ENCODE measurements at regions not wholly inside any gene's neighbourhood (a gene's known extent, or its start where the extent isn't known, plus 50 kb on each side); places are given as distances from the start of the nearest gene placed in this dataset.
A peak's percentile ranks its signal among the peaks of the same experiment; 100 is the strongest.
"Not testable (repeated sequence)": the region's sequence is repeated elsewhere in the genome, so short reads cannot be mapped to it uniquely, and the experiment has no call there.

DNA sequence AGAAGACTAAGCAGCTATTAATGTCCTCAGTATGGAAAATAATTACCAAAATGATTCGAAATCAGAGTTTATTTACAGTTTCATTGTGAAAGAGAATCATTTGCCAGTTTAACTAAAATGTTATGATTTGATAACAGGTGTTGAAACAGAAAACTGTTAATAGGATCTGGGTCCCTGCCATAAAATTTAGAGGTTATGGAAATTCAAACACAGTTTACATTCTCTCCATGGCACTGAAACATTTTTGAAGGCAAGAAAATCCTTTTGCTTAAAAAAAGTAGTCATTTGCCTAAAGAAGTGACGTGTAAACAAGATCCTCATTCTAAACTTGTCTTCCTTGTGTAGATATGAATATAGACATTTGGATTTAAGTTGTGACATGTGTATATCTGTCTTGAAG lies 743.8 kb downstream of the SLC4A3 start:
- no peaks in the 10 kb centered on the region for H3K4me1 ChIP-seq
- TF ChIP-seq Cebpa-rat (IDR thresholded peaks at IDR 0.05), result no peak
- no peak overlapping the region for H3K4me2 ChIP-seq
- H3K27ac ChIP-seq, result no peak overlapping the region
- no peaks in the 10 kb centered on the region for H3K27me3 ChIP-seq
- peaks cover 0 to 7% (median 0%) of the 10 kb centered on the region in 11 experiments; a peak in 2 of 22 replicates for H3K9me3 ChIP-seq (replicated peaks in 1 of 11)
- H4K20me1 ChIP-seq, result no peaks in the 10 kb centered on the region
- H3K4me3 ChIP-seq, result no peak overlapping the region
- H3K9ac ChIP-seq, result no peak overlapping the region
- no peaks in the 10 kb centered on the region for H3K36me3 ChIP-seq

DNA sequence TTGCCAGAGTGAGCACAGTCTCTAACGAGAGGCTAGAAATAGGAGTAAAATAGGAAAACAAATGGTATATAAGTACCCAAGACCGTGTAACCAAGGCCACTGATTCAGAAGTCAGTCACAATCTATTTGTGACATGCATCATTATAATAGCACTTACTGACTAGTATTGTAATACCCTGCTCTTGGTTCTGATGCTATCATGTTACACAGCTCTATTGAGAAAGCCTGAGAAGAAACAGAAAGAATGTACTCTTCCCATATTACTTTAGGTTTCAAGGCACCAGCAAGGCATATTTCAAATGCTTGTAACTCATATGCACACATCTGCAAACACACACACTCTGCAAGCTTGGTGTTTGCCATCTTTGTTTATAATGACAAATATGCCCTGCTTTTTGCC lies 746.4 kb downstream of the SLC4A3 start:
- no peaks in the 10 kb centered on the region for H3K36me3 ChIP-seq
- H3K9ac ChIP-seq, result no peak overlapping the region
- TF ChIP-seq Cebpa-rat (IDR thresholded peaks at IDR 0.05), result no peak
- H3K27ac ChIP-seq, result no peak overlapping the region
- no peak overlapping the region for H3K4me2 ChIP-seq
- H3K9me3 ChIP-seq (replicated peaks in 1 of 11), result no peaks in the 10 kb centered on the region
- H3K4me1 ChIP-seq, result no peaks in the 10 kb centered on the region
- no peak overlapping the region for H3K4me3 ChIP-seq
- H4K20me1 ChIP-seq, result no peaks in the 10 kb centered on the region
- no peaks in the 10 kb centered on the region for H3K27me3 ChIP-seq

DNA sequence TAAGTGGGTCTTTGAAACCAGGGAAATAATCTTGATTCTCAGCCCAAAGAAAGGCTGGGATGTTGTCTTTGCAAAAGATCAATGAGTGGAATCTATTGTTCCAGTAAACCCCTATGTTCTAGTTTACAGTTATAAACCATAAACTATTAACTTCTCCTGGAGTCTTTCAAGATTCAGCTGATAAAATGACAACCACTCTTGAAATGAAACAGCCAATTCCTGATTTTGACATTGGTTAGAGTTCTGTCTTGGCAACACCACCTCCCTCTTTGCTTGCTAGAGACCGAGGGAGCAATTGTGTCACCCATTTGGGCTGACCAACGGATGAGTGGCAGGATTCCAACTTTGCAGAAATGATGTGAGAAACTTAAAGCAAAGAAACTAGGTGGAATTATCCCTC lies 746.9 kb downstream of the SLC4A3 start:
- H3K27ac ChIP-seq, result no peak overlapping the region

DNA sequence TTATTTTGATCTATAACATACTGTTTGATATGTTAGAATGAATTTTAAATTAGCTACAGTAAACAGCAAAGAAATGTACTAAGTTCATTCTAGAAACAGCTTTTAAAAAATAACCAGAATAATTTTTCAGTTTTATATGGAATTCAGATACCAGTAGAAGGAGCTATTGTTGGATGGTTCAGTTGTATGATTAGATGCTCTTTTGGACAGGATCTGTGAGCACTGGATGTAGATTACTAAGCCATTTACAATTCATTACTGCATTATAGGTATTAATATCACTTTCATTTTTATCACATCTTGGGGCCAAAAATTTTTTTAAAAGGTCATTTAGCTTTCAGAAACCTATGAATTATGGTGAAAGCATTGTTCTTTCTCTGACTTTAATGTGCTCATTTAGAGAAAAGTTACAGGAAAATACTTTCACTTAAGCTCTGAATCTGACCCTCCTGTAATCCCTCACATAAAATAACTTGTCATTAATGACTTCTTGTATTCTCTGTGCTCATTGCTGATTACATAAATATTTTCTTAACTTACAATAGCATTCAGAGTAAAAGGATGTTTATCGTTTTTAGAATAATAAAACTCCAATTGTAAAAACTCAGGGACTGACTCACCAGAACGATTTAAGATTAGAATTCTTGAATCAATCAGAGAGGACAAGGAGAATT lies 750.2 kb downstream of the SLC4A3 start:
- Histone ChIP-seq H3K27ac (no peak overlapping the region), H3K27me3 (no peaks in the 10 kb centered on the region), H3K4me1 (no peaks in the 10 kb centered on the region), H3K4me3 (no peak overlapping the region), H3K4me2 (no peak overlapping the region), H3K9me3 (replicated peaks in 1 of 11) (peaks cover 0 to 25% (median 11%) of the 10 kb centered on the region in 11 experiments; a peak in 9 of 22 replicates), H3K9ac (no peak overlapping the region), H4K20me1 (no peaks in the 10 kb centered on the region), H3K36me3 (no peaks in the 10 kb centered on the region)
- TF ChIP-seq Cebpa-rat (IDR thresholded peaks at IDR 0.05), result no peak

More for the DNA sequence above, 746.9 kb downstream of the SLC4A3 start:
- Histone ChIP-seq H3K4me3 (no peak overlapping the region), H4K20me1 (no peaks in the 10 kb centered on the region), H3K9me3 (replicated peaks in 1 of 11) (peaks cover 0 to 3% (median 0%) of the 10 kb centered on the region in 11 experiments; a peak in 2 of 22 replicates), H3K4me2 (no peak overlapping the region), H3K9ac (no peak overlapping the region), H3K36me3 (no peaks in the 10 kb centered on the region), H3K27me3 (no peaks in the 10 kb centered on the region), H3K4me1 (no peaks in the 10 kb centered on the region)
- no peak for TF ChIP-seq Cebpa-rat (IDR thresholded peaks at IDR 0.05)

DNA sequence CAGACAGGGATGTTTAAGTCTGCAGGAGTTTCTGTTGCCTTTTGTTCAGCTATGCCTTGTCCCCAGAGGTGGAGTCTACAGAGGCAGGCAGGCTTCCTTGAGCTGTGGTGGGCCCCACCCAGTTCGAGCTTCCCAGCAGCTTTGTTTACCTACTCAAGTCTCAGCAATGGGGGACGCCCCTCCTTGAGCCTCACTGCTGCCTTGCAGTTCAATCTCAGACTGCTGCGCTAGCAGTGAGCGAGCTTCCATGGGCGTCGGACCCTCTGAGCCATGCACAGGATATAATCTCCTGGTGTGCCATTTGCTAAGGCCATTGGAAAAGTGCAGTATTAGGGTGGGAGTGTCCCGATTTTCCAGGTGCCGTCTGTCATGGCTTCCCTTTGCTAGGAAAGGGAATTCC lies 760.3 kb downstream of the SLC4A3 start:
- not testable (repeated sequence) for H3K36me3 ChIP-seq; H3K4me1 ChIP-seq; H3K4me3 ChIP-seq; H3K27ac ChIP-seq; H4K20me1 ChIP-seq; H3K9ac ChIP-seq; H3K9me3 ChIP-seq (replicated peaks in 1 of 11); H3K4me2 ChIP-seq; H3K27me3 ChIP-seq

DNA sequence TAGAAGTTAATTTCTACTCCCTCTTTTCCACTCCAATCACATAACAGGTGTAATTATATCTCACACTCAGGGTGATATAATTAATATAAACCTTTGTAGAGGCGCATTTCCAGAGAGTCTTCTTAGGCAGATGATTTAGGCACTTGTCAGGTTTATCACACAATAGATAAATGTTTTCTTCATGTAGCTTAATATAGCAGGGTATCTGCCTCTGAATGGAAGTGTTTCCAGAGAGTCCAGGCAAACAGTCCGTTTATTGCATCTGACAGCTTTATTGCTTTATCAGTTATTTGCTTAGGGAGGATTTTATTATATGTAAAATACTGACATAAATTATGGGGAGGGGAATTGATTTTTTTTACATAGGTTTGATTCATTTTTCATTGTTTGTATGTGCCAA lies 766.3 kb downstream of the SLC4A3 start:
- no peak overlapping the region for H3K4me3 ChIP-seq
- no peak for TF ChIP-seq Cebpa-rat (IDR thresholded peaks at IDR 0.05)
- no peaks in the 10 kb centered on the region for H3K9me3 ChIP-seq (replicated peaks in 1 of 11)
- H3K36me3 ChIP-seq, result no peaks in the 10 kb centered on the region
- no peak overlapping the region for H3K4me2 ChIP-seq
- H3K27me3 ChIP-seq, result no peaks in the 10 kb centered on the region
- no peak overlapping the region for H3K9ac ChIP-seq
- H3K4me1 ChIP-seq, result peaks cover 0 to 5% (median 0%) of the 10 kb centered on the region in 10 experiments; a peak in 1 of 20 replicates
- no peaks in the 10 kb centered on the region for H4K20me1 ChIP-seq
- no peak overlapping the region for H3K27ac ChIP-seq

DNA sequence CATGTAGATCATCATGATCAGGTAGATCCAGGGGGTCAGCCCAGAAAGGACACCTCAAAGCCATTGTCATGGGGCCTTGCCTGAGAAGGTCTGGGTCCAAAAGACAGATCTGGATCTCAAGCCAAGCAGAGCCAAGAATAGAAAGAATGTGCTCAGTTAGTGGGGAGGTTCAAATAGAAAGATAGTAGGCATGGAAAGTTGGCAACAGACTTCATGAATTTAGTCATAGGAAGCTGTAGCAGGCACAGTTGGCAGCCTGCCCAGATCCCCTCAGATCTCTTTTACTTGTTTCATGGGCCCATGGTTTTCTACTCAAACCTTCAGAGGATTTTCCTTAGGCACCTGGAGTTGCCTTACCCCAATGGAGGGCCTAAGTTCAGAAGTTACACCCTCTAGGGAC lies 767.0 kb downstream of the SLC4A3 start:
- Histone ChIP-seq H4K20me1 (no peaks in the 10 kb centered on the region), H3K4me1 (peaks cover 0 to 5% (median 0%) of the 10 kb centered on the region in 10 experiments; a peak in 1 of 20 replicates), H3K9ac (no peak overlapping the region)

DNA sequence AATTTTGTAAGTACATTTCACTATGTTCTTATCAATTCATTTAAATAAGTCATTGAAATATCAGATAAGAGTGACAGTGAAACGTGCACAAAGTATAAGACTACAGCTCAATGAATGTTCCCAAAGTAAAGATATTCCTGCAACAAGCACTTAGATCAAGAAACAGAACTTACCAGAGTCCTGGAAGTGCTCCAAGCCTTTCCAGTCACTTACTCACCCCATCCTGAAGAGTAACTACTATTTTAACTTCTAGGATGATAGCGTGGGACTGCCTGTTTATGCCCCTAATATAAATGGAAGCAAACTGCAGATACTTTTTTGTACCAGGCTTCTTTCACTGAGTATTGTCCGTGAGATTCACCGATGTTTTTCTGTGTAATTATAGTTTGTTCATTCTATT lies 768.9 kb downstream of the SLC4A3 start:
- H3K9ac ChIP-seq, result no peak overlapping the region

More for the DNA sequence above, 767.0 kb downstream of the SLC4A3 start:
- Histone ChIP-seq H3K4me2 (0 out of 22 replicates have a peak overlapping the region, but pooled peaks of 2 of the 11 experiments have one; percentile 4 to 18), H3K27me3 (no peaks in the 10 kb centered on the region), H3K36me3 (no peaks in the 10 kb centered on the region), H3K9me3 (replicated peaks in 1 of 11) (no peaks in the 10 kb centered on the region), H3K27ac (no peak overlapping the region), H3K4me3 (no peak overlapping the region)
- no peak for TF ChIP-seq Cebpa-rat (IDR thresholded peaks at IDR 0.05)

DNA sequence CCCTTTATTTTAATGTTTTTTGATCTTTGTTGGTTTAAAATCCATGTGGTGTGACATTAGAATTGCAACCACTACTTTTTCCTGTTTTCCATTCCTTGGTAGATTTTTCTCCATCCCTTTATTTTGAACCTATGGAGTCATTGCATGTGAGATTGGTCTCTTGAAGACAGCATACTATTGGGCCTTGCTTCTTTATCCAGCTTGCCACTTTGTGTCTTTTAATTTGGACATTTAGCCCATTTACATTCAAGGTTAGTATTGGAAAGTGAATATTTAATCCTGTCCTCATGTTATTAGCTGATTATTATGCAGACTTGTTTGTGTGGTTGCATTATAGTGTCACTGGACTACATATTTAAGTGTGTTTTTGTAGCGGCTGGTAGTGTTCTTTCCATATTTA lies 782.9 kb downstream of the SLC4A3 start:
- Histone ChIP-seq H3K4me2 (no peak overlapping the region), H3K9ac (no peak overlapping the region)
- TF ChIP-seq Cebpa-rat (IDR thresholded peaks at IDR 0.05), result no peak

More for the DNA sequence above, 768.9 kb downstream of the SLC4A3 start:
- Histone ChIP-seq H3K4me1 (peaks cover 0 to 5% (median 0%) of the 10 kb centered on the region in 10 experiments; a peak in 1 of 20 replicates), H3K4me2 (no peak overlapping the region), H3K9me3 (replicated peaks in 1 of 11) (peaks cover 0 to 3% (median under 1%) of the 10 kb centered on the region in 11 experiments; a peak in 6 of 22 replicates), H4K20me1 (no peaks in the 10 kb centered on the region), H3K27me3 (no peaks in the 10 kb centered on the region), H3K36me3 (no peaks in the 10 kb centered on the region), H3K27ac (no peak overlapping the region), H3K4me3 (no peak overlapping the region)
- no peak for TF ChIP-seq Cebpa-rat (IDR thresholded peaks at IDR 0.05)

DNA sequence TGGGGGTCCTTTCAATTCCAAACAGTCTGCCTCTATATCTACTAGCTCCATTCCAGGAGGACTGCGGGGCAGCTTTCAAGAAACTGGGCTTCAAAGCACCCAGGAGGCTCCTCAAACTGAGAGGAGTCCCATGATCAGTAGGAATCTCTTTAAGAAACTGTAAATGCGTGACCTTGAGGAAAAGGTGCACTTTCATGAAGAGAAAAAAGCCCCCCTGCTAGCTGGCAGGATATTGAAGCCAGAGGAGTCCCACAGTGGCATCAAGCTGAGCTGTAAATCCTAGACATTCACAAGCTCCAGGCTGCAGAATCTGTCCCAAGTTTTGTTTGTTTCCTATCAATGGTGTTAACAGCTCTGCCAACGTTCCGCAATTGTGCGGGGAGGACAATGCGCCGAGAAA lies 790.1 kb downstream of the SLC4A3 start:
- H3K4me1 ChIP-seq, result no peaks in the 10 kb centered on the region
- no peak overlapping the region for H3K4me2 ChIP-seq
- no peak overlapping the region for H3K9ac ChIP-seq
- TF ChIP-seq Cebpa-rat (IDR thresholded peaks at IDR 0.05), result no peak
- peaks cover 0 to 7% (median 3%) of the 10 kb centered on the region in 11 experiments; a peak in 11 of 22 replicates for H3K9me3 ChIP-seq (replicated peaks in 1 of 11)
- no peaks in the 10 kb centered on the region for H3K27me3 ChIP-seq
- no peak overlapping the region for H3K27ac ChIP-seq
- no peaks in the 10 kb centered on the region for H4K20me1 ChIP-seq
- no peaks in the 10 kb centered on the region for H3K36me3 ChIP-seq
- no peak overlapping the region for H3K4me3 ChIP-seq

More for the DNA sequence above, 782.9 kb downstream of the SLC4A3 start:
- no peak overlapping the region for H3K27ac ChIP-seq
- no peaks in the 10 kb centered on the region for H3K4me1 ChIP-seq
- H3K36me3 ChIP-seq, result no peaks in the 10 kb centered on the region
- no peak overlapping the region for H3K4me3 ChIP-seq
- H4K20me1 ChIP-seq, result no peaks in the 10 kb centered on the region
- H3K9me3 ChIP-seq (replicated peaks in 1 of 11), result peaks cover 35 to 68% (median 43%) of the 10 kb centered on the region in 11 experiments
- no peaks in the 10 kb centered on the region for H3K27me3 ChIP-seq
